Panc1 (cell line): ENCODE measurements at regions not wholly inside any gene's neighbourhood (a gene's known extent, or its start where the extent isn't known, plus 50 kb on each side); places are given as distances from the start of the nearest gene placed in this dataset.
"Not testable (repeated sequence)": the region's sequence is repeated elsewhere in the genome, so short reads cannot be mapped to it uniquely, and the experiment has no call there.

Experiments
- ATAC-seq: fragments of 200-7000 bp; cut with Tn5 transposase; 2 replicates; pipeline ENCODE4 v1.9.1; 2020; ENCODE audit warnings: mild to moderate bottlenecking, moderate library complexity
- BruUV-seq: library from RNA; stranded (reverse); fragments of 400-500 nt; replicated peaks from 2 replicates; lab custom pipeline; 2021; lab: Mats Ljungman, UMichigan
- CTCF ChIA-PET: fragments of 300-600 bp; sonication (Branson Sonifier 250); formaldehyde crosslinking; loops from one replicate; lab custom pipeline; 2022; ENCODE audit warnings: antibody characterized with exemption; lab: Charles Lee
- POLR2A ChIA-PET: fragments of 300-600 bp; sonication (Branson Sonifier 250); formaldehyde crosslinking; loops from one replicate; lab custom pipeline; 2022; ENCODE audit warnings: antibody characterized with exemption; lab: Charles Lee
- DNase-seq: peaks from one replicate; pipeline ENCODE4 v3.0.0-alpha.2; 2010; ENCODE audit warnings: low read depth, low spot score
- H3K27ac ChIP-seq: 2 replicates; pipeline ENCODE4 v1.5.1; 2011; ENCODE audit warnings: mild to moderate bottlenecking, low read length, inconsistent platforms
- H3K27me3 ChIP-seq: fragments of 200-500 bp; sonication (Bioruptor generic); 2 replicates; pipeline ENCODE4 v1.6.0; 2014; ENCODE audit warnings: low read length, inconsistent platforms; ENCODE audit not compliant: control insufficient read depth, insufficient read depth
- H3K36me3 ChIP-seq: fragments of 200-500 bp; sonication (Bioruptor generic); 2 replicates; pipeline ENCODE4 v1.5.1; 2014; ENCODE audit warnings: inconsistent platforms, mild to moderate bottlenecking, low read length, moderate library complexity; ENCODE audit not compliant: control insufficient read depth, insufficient read depth
- H3K4me1 ChIP-seq: 2 replicates; pipeline ENCODE4 v1.5.1; 2011; ENCODE audit warnings: inconsistent platforms, mild to moderate bottlenecking, low read length, moderate library complexity; ENCODE audit not compliant: control insufficient read depth, insufficient read depth
- H3K4me3 ChIP-seq, 2 experiments: 2 replicates each; pipeline ENCODE4 v1.5.1; 2011 to 2012; ENCODE audit warnings: low read depth in 2 of 2, low read length in 2 of 2, mild to moderate bottlenecking in 2 of 2, inconsistent platforms in 1 of 2, moderate library complexity in 1 of 2
- H3K9me3 ChIP-seq: fragments of 200-500 bp; sonication (Bioruptor generic); 2 replicates; pipeline ENCODE4 v1.5.1; 2014; ENCODE audit warnings: low read depth, mild to moderate bottlenecking, inconsistent platforms, low read length, moderate library complexity; ENCODE audit not compliant: control insufficient read depth, insufficient read depth
- CTCF ChIP-seq: fragments of 450-650 bp; IDR thresholded peaks from 2 replicates; pipeline ENCODE4 v1.5.1; 2017; ENCODE audit warnings: mild to moderate bottlenecking
- POLR2AphosphoS5 ChIP-seq: IDR thresholded peaks from 2 replicates; pipeline ENCODE4 v1.6.1; 2012; ENCODE audit warnings: mild to moderate bottlenecking, low read depth, low read length, moderate library complexity
- in situ Hi-C: cut with HindIII; loops from 2 replicates; pipeline ENCODE4 v1.10.0; 2016; ENCODE audit warnings: low sequenced_read_pairs, low pct_unique_long_range_greater_than_20kb
- intact Hi-C: fragments of 100-400 bp; cut with micrococcal nuclease; formaldehyde crosslinking; loops from one replicate; pipeline ENCODE4 v1.10.0; 2022; ENCODE audit not compliant: unreplicated experiment

- POLR2A ChIA-PET, BruUV-seq, ATAC-seq, DNase-seq, CTCF ChIA-PET, H3K36me3 ChIP-seq, H3K27me3 ChIP-seq, H3K9me3 ChIP-seq, H3K4me1 ChIP-seq, intact Hi-C loops, in situ Hi-C loops: not testable (repeated sequence)
- Histone ChIP-seq H3K27ac (peak overlapping the region; percentile 90), H3K4me3 (peak overlapping the region; percentile 55 to 66)
Measured at GRCh38 chr20:30579069-30579468, 678.4 kb upstream of the DEFB115 start.

GRCh38 chr20:30579824-30580438, 677.5 kb upstream of the DEFB115 start:
- peak; percentile 68 for TF ChIP-seq POLR2AphosphoS5
- POLR2A ChIA-PET, CTCF ChIA-PET, H3K36me3 ChIP-seq, in situ Hi-C loops, BruUV-seq, H3K27me3 ChIP-seq, H3K4me1 ChIP-seq, intact Hi-C loops, H3K9me3 ChIP-seq: not testable (repeated sequence)
- H3K27ac ChIP-seq = peak overlapping the region; percentile 90
- ATAC-seq (peak; percentile 100), DNase-seq (peak; percentile 92)
- H3K4me3 ChIP-seq = peak overlapping the region; percentile 55 to 66

- H3K4me3 ChIP-seq, H3K4me1 ChIP-seq, POLR2A ChIA-PET, intact Hi-C loops, ATAC-seq, CTCF ChIA-PET, H3K27me3 ChIP-seq, BruUV-seq, in situ Hi-C loops, H3K36me3 ChIP-seq, H3K9me3 ChIP-seq, H3K27ac ChIP-seq: not testable (repeated sequence)
- TF ChIP-seq CTCF = peak; percentile 93; the same call in 1 of the 2 replicates
- peak; percentile 7 for DNase-seq
Measured at GRCh38 chr20:30581839-30582238, 675.6 kb upstream of the DEFB115 start.

- intact Hi-C loops, ATAC-seq, CTCF ChIA-PET, H3K9me3 ChIP-seq, BruUV-seq, DNase-seq, in situ Hi-C loops, POLR2A ChIA-PET, H3K36me3 ChIP-seq, H3K27ac ChIP-seq, H3K4me1 ChIP-seq, H3K27me3 ChIP-seq: not testable (repeated sequence)
- H3K4me3 ChIP-seq = peak overlapping the region; percentile 52 to 64
Measured at GRCh38 chr20:30584403-30584802, 673.1 kb upstream of the DEFB115 start.
